IMR-90 (cell line): ENCODE measurements at regions not wholly inside any gene's neighbourhood (a gene's known extent, or its start where the extent isn't known, plus 50 kb on each side); places are given as distances from the start of the nearest gene placed in this dataset.

Experiments
- ATAC-seq: fragments of 200-7000 bp; cut with Tn5 transposase; 2 replicates; pipeline ENCODE4 v1.9.1; 2020; ENCODE audit warnings: low read depth, mild to moderate bottlenecking, moderate library complexity
- BruUV-seq: library from RNA; stranded (reverse); fragments of 400-500 nt; replicated peaks from 2 replicates; lab custom pipeline; 2021; lab: Mats Ljungman, UMichigan
- CTCF ChIA-PET: fragments of 300-600 bp; formaldehyde crosslinking; extraction: SDS; loops from one replicate; lab custom pipeline; 2021; ENCODE audit warnings: antibody characterized with exemption; lab: Yijun Ruan, JAX
- POLR2A ChIA-PET: fragments of 300-600 bp; sonication (Branson Sonifier 250); formaldehyde crosslinking; loops from one replicate; lab custom pipeline; 2022; ENCODE audit warnings: antibody characterized with exemption; ENCODE audit not compliant: unreplicated experiment; lab: Charles Lee
- DNase-seq: peaks from one replicate; pipeline ENCODE4 v3.0.0; 2013
- H2AFZ ChIP-seq: replicated peaks from 2 replicates; pipeline ENCODE3; 2013; ENCODE audit warnings: low read length, mild to moderate bottlenecking; ENCODE audit not compliant: poor library complexity
- H2AK5ac ChIP-seq: 2 replicates; pipeline ENCODE4 v1.6.1; 2013; ENCODE audit warnings: low read depth, low read length, inconsistent platforms
- H2AK9ac ChIP-seq: replicated peaks from 2 replicates; pipeline ENCODE3; 2013; ENCODE audit warnings: mild to moderate bottlenecking, low read depth, low read length, moderate library complexity; ENCODE audit not compliant: poor library complexity
- H2BK120ac ChIP-seq: 2 replicates; pipeline ENCODE4 v1.6.1; 2013; ENCODE audit warnings: low read depth, low read length, inconsistent platforms
- H2BK15ac ChIP-seq: 3 replicates; pipeline ENCODE4 v1.6.1; 2013; ENCODE audit warnings: low read depth, low read length, inconsistent platforms
- H2BK20ac ChIP-seq: 2 replicates; pipeline ENCODE4 v1.6.1; 2013; ENCODE audit warnings: low read depth, mild to moderate bottlenecking, inconsistent platforms, low read length, moderate library complexity
- H2BK5ac ChIP-seq: 2 replicates; pipeline ENCODE4 v1.6.1; 2013; ENCODE audit warnings: mild to moderate bottlenecking, low read depth, low read length, inconsistent platforms; ENCODE audit not compliant: poor library complexity, severe bottlenecking
- H3K14ac ChIP-seq: replicated peaks from 2 replicates; pipeline ENCODE4 v1.6.1; 2013; ENCODE audit warnings: low read depth, low read length, inconsistent platforms
- H3K18ac ChIP-seq: 2 replicates; pipeline ENCODE4 v1.6.1; 2013; ENCODE audit warnings: low read depth, low read length, control low read depth
- H3K23ac ChIP-seq: 2 replicates; pipeline ENCODE4 v1.6.1; 2013; ENCODE audit warnings: low read depth, low read length, inconsistent platforms
- H3K27ac ChIP-seq: 2 replicates; pipeline ENCODE4 v1.5.1; 2013; ENCODE audit warnings: mild to moderate bottlenecking, control low read depth, low read length; ENCODE audit not compliant: insufficient read depth
- H3K27me3 ChIP-seq: 2 replicates; pipeline ENCODE4 v1.6.1; 2013; ENCODE audit warnings: low read length; ENCODE audit not compliant: control insufficient read depth, insufficient read depth
- H3K36me3 ChIP-seq: 2 replicates; pipeline ENCODE4 v1.6.1; 2013; ENCODE audit warnings: low read length, mixed read lengths; ENCODE audit not compliant: control insufficient read depth, insufficient read depth
- H3K4ac ChIP-seq: 2 replicates; pipeline ENCODE4 v1.6.1; 2013; ENCODE audit warnings: low read depth, low read length, inconsistent platforms
- H3K4me1 ChIP-seq: 2 replicates; pipeline ENCODE4 v1.6.1; 2013; ENCODE audit warnings: low read length, mixed read lengths; ENCODE audit not compliant: control insufficient read depth, insufficient read depth
- H3K4me2 ChIP-seq: 2 replicates; pipeline ENCODE4 v1.6.1; 2013; ENCODE audit warnings: low read depth, mild to moderate bottlenecking, control low read depth, low read length, moderate library complexity
- H3K4me3 ChIP-seq: 2 replicates; pipeline ENCODE4 v1.5.1; 2013; ENCODE audit warnings: low read depth, mild to moderate bottlenecking, control low read depth, low read length, moderate library complexity; ENCODE audit not compliant: insufficient read depth
- H3K56ac ChIP-seq: 2 replicates; pipeline ENCODE4 v1.6.1; 2013; ENCODE audit warnings: low read length, inconsistent platforms; ENCODE audit not compliant: insufficient read depth; ENCODE audit errors: extremely low read depth
- H3K79me1 ChIP-seq, 2 experiments: 2 replicates each; pipeline ENCODE4 v1.6.1; 2013; ENCODE audit warnings: low read length in 2 of 2, inconsistent platforms in 1 of 2, low read depth in 1 of 2
- H3K9ac ChIP-seq: 2 replicates; pipeline ENCODE4 v1.6.1; 2013; ENCODE audit warnings: low read depth, low read length, control low read depth
- H3K9me1 ChIP-seq: 2 replicates; pipeline ENCODE4 v1.6.1; 2013; ENCODE audit warnings: low read length, inconsistent platforms; ENCODE audit not compliant: insufficient read depth
- H3K9me3 ChIP-seq: 2 replicates; pipeline ENCODE4 v1.6.1; 2013; ENCODE audit warnings: low read length; ENCODE audit not compliant: control insufficient read depth, insufficient read depth
- H4K20me1 ChIP-seq: 2 replicates; pipeline ENCODE4 v1.6.1; 2013; ENCODE audit warnings: low read length, inconsistent platforms; ENCODE audit not compliant: insufficient read depth
- H4K5ac ChIP-seq: 2 replicates; pipeline ENCODE4 v1.6.1; 2013; ENCODE audit warnings: mild to moderate bottlenecking, low read depth, low read length, control low read depth
- H4K8ac ChIP-seq, 2 experiments: 2 replicates each; pipeline ENCODE4 v1.6.1; 2013; ENCODE audit warnings: low read depth in 2 of 2, low read length in 2 of 2, control low read depth in 1 of 2, inconsistent platforms in 1 of 2
- H4K91ac ChIP-seq: 2 replicates; pipeline ENCODE4 v1.6.1; 2013; ENCODE audit warnings: low read depth, low read length, inconsistent platforms; ENCODE audit not compliant: insufficient read depth
- CHD1 ChIP-seq: IDR thresholded peaks from 2 replicates; pipeline ENCODE4 v1.6.1; 2012; ENCODE audit warnings: low read depth, low read length, improper control_type of control experiment
- FOS ChIP-seq: fragments of 150-350 bp; IDR thresholded peaks from 2 replicates; pipeline ENCODE4 v1.6.1; 2016; ENCODE audit warnings: low read depth, low read length
- POLR2A ChIP-seq: IDR thresholded peaks from 2 replicates; pipeline ENCODE4 v1.6.1; 2012; ENCODE audit warnings: mild to moderate bottlenecking, low read depth, low read length
- WGBS, 2 experiments: methylation state at CpG; one replicate each; pipeline versions ENCODE4 v1.1.5 to v1.1.7; 2013; ENCODE audit warnings: missing lambda C conversion rate in 2 of 2; ENCODE audit not compliant: insufficient read length in 1 of 2; ENCODE audit errors: extremely low coverage in 2 of 2; 5-methylcytosine and 5-hydroxymethylcytosine counted together
- dilution Hi-C: fragments of 300-500 bp; cut with HindIII; formaldehyde crosslinking; loops from one replicate; pipeline ENCODE4 v1.14.3; 2018; ENCODE audit warnings: low sequenced_read_pairs; ENCODE audit not compliant: unreplicated experiment
- in situ Hi-C: fragments of 300-500 bp; cut with MboI; formaldehyde crosslinking; loops from 3 replicates; pipeline ENCODE4 v1.14.3; 2019; ENCODE audit warnings: low sequenced_read_pairs, inconsistent platforms, mixed read lengths
- intact Hi-C: fragments of 100-400 bp; cut with micrococcal nuclease; formaldehyde crosslinking; loops from 2 replicates; pipeline ENCODE4 v1.10.0; 2022

DNA sequence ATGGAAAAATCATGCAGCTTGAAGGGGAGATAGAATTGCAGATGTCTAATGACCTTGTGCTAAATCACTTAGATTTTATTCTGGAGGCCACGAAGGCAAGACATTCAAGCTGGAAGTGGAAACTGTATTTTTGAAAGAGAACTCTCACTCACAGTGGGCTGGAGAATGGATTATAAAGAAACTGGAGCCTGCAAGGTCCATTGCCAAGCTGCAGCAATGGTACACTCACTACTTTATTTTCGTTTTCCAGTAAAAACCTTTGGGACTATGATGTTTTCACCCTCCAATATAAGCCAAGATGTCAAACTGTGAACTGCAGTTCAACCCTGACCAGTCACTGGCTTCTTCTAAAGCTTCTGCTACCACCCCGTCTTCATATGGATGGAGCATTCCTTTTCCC is 62.0 kb downstream of the SKIDA1 start:
- intact Hi-C loops (no loop called here), in situ Hi-C loops (no loop called here), dilution Hi-C loops (no loop called here)
- no peaks in the 10 kb centered on the region for H3K27me3 ChIP-seq
- no peak overlapping the region for H3K23ac ChIP-seq
- H2BK15ac ChIP-seq = no peak overlapping the region
- H2BK20ac ChIP-seq = no peak overlapping the region
- DNase-seq (no peak), ATAC-seq (no peak)
- H3K36me3 ChIP-seq = no peaks in the 10 kb centered on the region
- no peak for TF ChIP-seq FOS
- TF ChIP-seq POLR2A = no peak
- no peak for TF ChIP-seq CHD1
- H4K20me1 ChIP-seq = no peaks in the 10 kb centered on the region
- H4K91ac ChIP-seq = no peak overlapping the region
- no TSS peak for BruUV-seq
- no peak overlapping the region for H3K56ac ChIP-seq
- CTCF ChIA-PET = no interaction called here
- H3K27ac ChIP-seq = no peak overlapping the region
- H4K8ac ChIP-seq = no peak overlapping the region
- H2AFZ ChIP-seq = no peak overlapping the region
- H2AK5ac ChIP-seq = no peak overlapping the region
- H3K4me3 ChIP-seq = no peak overlapping the region
- no peak overlapping the region for H4K5ac ChIP-seq
- no peaks in the 10 kb centered on the region for H3K79me1 ChIP-seq
- no peak overlapping the region for H3K4me2 ChIP-seq
- no peak overlapping the region for H2AK9ac ChIP-seq
- POLR2A ChIA-PET = no interaction called here
- H2BK120ac ChIP-seq = no peak overlapping the region
- H3K9me3 ChIP-seq = no peaks in the 10 kb centered on the region
- no peak overlapping the region for H3K14ac ChIP-seq
- H3K9ac ChIP-seq = no peak overlapping the region
- no peak overlapping the region for H3K4ac ChIP-seq
- WGBS, 2 experiments = 80% methylated on average over 1 of the region's 3 CpGs; no CpG with 5 or more reads in 1 of the 2 experiments
- H3K4me1 ChIP-seq = no peaks in the 10 kb centered on the region
- no peaks in the 10 kb centered on the region for H3K9me1 ChIP-seq
- no peak overlapping the region for H3K18ac ChIP-seq
- no peak overlapping the region for H2BK5ac ChIP-seq
